ENCODE measurements at regions not wholly inside any gene's neighbourhood (a gene's known extent, or its start where the extent isn't known, plus 50 kb on each side); places are given as distances from the start of the nearest gene placed in this dataset.

- TF ChIP-seq CTCF (IDR thresholded peaks at IDR 0.05): no peak
- TF ChIP-seq POLR2A (IDR thresholded peaks at IDR 0.05): no peak
Measured at GRCh38 chr1:98523256-98523655, 138.3 kb upstream of the SNX7 start.

Data from ovary (tissue), 3 donors.